Mesenteric fat pad (tissue), 1 donor: ENCODE measurements at regions not wholly inside any gene's neighbourhood (a gene's known extent, or its start where the extent isn't known, plus 50 kb on each side); places are given as distances from the start of the nearest gene placed in this dataset.
"Not testable (repeated sequence)": the region's sequence is repeated elsewhere in the genome, so short reads cannot be mapped to it uniquely, and the experiment has no call there.

ENCODE experiments used
- DNase-seq: peaks from one replicate; pipeline ENCODE4 v3.0.0-alpha.2; 2020; ENCODE audit warnings: low spot score
- donor health status: DM: yes; HTN: yes; CAD: no.

DNA sequence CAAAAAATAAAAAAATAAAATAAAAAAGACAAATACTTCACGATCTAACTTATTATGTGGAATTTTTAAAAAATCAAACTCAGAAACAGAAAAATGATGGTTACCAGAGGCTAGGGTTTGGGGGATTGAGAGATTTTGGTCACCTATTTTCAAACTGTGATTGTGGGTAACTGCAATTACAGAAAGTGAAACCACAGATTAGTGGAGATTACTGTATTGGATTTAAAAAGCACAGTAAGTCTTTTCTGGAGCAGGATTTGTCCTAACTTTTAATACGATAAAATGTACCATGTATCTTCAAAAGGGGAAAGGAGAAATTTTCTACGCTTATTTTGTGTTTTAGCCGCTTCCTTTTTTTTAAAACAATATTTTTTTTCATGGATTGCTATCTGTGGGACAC, 1204.9 kb upstream of the LRRTM3 start:
- DNase-seq: no peak

- no peak for DNase-seq
Observed at GRCh38 chr10:65723525-65723924, 1202.3 kb upstream of the LRRTM3 start.

DNA sequence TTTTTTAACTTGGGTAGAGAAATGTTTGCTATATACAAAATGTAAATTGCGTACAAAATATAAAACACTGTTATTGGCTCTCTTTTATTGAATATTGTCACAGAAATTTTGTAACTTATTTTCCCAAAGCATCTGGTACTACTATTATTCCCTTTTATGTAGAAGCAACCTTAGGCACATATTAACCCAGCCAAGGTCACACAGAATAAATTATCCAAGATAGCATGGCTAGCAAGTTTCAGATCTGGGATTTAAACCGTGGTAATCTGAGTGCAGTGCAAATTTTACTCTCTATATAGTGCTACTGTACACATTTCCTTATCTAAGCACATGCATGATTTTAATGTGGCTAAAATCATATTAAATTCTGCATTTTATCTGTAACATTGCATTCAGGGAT, 1190.5 kb upstream of the LRRTM3 start:
- DNase-seq: no peak

DNA sequence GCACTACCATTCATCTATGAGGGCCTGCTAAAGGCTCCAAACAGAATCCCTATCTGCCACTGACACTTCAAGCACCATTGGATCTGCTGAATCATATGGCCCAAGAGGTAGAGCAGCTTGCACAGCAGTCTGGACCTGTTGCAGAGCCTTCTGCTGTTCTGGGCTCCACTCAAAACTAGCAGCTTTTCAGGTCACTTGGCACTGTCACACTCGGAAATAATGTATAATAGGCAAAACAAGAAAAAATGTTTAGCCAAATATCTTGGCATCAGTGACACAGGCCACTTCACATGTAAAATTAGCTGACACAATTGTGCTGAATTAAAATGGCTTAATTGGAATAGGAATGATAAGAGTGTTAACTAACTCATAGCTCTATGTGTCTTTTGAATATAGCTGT, 1182.9 kb upstream of the LRRTM3 start:
- DNase-seq: no peak

DNA sequence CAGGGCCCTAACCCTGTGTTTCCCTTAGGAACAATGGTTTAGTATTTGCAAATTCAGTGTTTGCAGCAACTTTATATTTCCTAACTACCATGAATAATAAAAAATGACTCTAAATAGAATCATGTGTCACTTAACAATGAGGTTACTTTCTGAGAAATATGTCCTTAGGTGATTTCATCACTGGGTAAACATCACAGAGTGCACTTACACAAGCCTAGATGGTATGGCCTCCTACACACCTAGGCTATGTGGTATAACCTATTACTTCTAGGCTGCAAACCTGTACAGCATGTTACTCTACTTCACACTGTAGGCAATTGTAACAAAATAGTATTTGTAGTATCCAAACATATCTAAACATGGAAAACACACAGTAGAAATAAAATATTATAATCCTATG, 1174.6 kb upstream of the LRRTM3 start:
- no peak for DNase-seq

- DNase-seq: no peak
Observed at GRCh38 chr10:65751896-65752295, 1173.9 kb upstream of the LRRTM3 start.

DNA sequence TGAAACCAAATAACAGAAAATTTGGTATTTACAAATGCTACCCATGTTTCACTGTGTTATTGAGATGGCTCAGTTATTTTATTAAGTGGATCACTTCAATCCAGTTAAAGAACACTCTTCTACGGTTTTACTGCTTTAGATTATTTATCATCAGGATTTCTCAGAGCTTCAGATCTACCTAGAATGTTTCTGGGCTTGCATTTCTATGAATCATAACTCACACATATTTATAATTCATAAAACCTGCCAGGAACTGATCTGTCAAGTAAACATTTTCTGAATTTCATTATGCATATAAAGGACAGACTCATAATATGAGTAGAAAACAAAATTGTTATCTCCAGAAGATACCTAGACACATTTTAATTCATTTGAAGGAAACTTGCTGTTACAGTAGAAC, 1172.3 kb upstream of the LRRTM3 start:
- DNase-seq: no peak

DNA sequence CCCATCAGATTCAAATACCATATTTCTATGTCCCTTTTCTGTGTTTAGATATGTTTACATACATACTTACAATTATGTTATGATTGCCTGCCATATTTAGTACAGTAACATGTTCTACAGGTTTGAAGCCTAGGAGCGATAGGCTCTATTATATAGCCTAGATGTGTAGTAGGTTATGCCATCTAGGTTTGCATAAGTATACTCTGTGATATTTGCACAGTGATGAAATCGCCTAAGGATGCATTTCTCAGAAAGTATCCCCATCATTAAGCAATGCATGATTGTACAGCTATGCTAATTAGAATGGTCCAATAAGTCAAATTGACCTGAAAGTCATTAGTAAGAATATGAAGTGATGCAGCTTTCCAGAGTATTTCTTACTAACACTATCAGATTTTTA, 1171.7 kb upstream of the LRRTM3 start:
- DNase-seq: no peak

GRCh38 chr10:65762311-65762710, 1163.5 kb upstream of the LRRTM3 start:
- no peak for DNase-seq

GRCh38 chr10:65765006-65765541, 1160.8 kb upstream of the LRRTM3 start:
- DNase-seq: no peak

- no peak for DNase-seq
Observed at GRCh38 chr10:65769828-65770227, 1156.0 kb upstream of the LRRTM3 start.

- no peak for DNase-seq
Observed at GRCh38 chr10:65778753-65779152, 1147.1 kb upstream of the LRRTM3 start.

DNA sequence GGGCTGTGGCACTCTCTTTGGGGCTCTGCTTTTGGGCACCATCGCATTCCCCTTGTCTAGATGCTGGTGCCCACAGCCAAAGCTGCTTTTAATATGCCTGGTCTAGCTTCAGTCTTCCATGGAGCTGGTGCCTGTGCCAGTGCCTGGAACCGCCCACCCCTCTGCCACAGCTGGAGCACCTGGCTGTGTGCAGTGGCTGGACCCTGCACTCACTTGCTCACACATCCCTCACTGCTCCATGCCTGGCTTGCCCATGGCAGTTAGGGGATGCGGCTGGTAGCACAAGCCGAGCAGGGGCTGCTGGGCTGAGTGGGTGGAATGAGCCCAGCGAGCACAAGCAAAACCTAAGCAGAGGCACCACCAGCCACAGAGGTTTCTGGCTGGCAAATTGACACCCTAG, 1145.9 kb upstream of the LRRTM3 start:
- DNase-seq: no peak

DNA sequence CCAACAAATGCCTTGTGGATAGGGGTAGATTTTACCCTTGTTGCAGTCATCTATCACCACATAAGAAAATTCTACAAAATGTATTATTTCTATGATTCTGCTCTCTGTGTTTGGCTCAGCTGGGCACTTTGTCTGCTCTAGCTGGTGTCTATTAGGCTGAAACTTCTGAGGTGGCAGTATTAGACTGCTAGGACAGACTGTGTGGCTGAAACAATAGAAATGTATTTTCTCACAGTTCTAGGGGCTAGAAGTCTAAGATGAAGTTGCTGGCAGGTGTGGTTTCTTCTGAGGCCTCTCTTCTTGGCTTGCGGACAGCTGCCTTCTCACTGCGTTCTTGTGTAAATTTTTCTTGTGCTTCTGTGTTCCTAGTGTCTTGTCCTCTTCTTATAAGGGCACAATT, 1139.6 kb upstream of the LRRTM3 start:
- DNase-seq: no peak

DNA sequence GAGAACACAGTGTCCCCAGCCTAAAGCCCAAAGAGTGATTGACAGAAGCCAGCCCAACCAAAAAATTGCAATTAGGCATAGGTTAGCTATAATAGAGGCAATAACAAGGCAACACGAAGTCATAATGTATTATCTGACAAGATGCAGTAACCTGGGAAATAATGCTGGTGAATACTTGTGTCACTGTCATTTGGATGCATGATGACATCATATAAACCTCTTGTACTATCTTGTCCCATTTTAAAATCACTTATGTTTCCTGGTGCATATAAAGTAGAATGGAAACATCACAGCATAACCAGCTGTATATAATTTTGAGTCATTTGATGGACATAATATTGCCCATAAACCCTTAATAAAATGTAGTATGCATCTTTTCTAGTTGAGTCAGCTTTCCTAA, 1138.3 kb upstream of the LRRTM3 start:
- DNase-seq: no peak

DNA sequence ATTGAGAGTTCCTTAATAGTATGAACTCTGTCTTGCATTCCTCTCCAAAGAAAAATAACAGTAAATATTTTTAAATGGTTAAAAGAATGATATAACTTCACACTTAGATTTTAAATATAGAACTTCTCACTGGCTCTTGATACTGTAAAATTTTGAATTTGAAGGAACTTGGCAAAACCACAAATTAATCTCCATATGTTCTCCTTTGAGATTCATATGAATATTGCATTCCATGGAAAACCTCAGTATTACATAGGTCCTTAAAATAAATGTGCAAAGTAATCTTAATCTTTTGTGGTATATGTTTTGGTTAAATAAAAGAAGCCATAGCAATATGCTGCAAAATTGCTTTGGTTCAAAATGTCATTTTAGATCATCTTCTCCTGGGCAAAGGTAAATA, 1137.6 kb upstream of the LRRTM3 start:
- DNase-seq: no peak

GRCh38 chr10:65791979-65792378, 1133.9 kb upstream of the LRRTM3 start:
- no peak for DNase-seq

DNA sequence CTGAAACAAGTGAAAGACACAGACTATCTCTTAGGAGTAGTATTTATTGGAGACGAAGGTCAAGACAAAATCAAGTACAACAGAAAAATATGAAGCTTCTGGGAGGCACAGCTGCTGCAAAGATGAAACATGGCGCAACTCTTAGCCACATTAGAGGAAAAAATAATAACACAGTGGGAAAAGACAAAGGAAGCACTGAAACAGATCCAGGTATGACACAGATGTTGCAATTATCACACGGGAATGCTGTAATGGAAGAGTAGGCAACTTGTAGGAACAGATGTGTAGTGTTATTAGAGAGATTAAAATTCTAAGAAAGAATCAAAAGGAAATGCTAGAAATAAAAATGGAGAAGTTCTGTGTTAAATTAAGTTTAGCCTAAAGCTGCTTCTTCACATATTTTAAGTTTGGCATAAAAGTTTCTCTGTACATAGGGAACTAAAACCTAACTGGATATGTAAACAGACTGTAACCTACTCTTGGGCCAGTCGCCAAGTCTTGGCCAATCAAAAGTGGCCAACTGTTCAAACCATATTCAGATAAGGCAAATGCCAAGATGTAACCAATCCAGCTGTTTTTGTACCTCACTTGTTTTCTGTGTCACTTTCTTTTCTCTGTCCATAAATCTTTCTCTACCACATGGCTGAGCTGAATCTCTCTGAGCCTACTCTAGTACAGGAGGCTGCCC, 1132.0 kb upstream of the LRRTM3 start:
- no peak for DNase-seq

DNA sequence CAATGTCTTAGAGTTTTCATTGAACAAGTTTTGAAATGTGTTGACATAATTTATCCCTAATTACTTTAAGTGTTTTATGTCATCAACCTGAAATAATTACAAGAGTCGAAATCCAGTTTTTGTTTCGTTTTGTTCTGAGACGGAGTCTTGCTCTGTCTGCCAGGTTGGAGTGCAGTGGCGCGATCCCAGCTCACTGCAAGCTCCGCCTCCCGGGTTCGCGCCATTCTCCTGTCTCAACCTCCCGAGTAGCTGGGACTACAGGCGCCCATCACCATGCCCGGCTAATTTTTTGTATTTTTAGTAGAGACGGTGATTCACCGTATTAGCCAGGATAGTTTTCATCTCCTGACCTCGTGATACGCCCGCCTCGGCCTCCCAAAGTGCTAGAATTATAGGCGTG, 1131.0 kb upstream of the LRRTM3 start:
- DNase-seq: not testable (repeated sequence)

- no peak for DNase-seq
Observed at GRCh38 chr10:65796472-65796871, 1129.4 kb upstream of the LRRTM3 start.

DNA sequence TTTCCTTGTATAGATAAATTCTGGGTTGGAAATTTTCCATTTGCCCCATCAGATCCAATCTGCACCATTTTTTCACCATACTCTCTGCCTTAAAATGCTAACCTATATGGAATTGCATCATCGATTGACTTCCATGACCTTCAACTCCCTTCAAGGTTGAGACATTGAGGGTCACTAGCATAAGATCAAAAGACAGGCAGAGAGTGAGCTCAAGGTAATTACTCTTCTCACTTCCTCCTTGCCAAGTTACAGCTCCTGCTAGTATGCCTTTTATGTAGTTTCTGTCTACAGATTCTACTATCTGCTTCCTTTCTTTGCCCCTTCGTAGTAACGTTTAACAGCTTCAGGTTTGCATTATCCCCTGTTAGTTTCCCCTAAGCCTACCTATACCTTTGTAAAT, 1127.7 kb upstream of the LRRTM3 start:
- no peak for DNase-seq

DNA sequence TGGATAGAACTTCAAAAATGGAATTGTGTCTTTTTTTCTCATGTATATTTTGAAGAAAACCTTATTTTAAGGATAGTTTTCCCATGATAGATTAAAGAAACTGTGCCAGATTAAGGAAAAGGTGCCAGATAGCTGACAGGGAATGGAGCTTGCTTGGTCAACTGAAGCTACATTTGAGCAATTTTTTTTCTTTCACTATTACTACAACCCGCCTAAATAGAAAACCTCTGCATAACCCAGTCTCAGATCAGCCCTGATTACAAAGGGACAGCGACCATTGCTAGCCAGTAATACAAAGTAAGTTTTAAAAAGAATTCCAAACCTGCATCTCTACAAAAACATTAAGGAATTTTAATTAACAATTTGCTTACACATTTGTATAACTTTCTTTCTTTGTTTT, 1123.4 kb upstream of the LRRTM3 start:
- DNase-seq: no peak

- DNase-seq: no peak
Observed at GRCh38 chr10:65805511-65805910, 1120.3 kb upstream of the LRRTM3 start.

DNA sequence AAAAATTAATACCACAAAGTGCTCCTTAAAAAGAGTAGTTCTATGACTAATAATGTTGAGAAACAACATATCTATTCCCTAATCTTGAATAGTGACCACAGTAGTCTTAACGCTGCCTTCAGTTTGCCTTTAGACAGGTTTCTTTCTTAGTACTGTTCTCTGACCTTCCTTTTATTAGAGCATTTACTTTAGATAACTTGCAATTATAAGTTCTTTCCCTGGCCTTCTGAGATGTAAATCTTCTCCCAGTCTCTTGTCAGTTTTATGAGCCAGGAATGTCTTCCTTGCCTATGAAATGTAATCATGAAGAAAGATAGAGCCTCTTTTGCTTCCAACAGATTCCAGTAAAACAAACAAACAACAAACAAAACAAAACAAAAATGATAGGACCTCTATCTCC, 1119.8 kb upstream of the LRRTM3 start:
- no peak for DNase-seq
